GM18951 (cell line): ENCODE measurements at regions not wholly inside any gene's neighbourhood (a gene's known extent, or its start where the extent isn't known, plus 50 kb on each side); places are given as distances from the start of the nearest gene placed in this dataset.
"Not testable (repeated sequence)": the region's sequence is repeated elsewhere in the genome, so short reads cannot be mapped to it uniquely, and the experiment has no call there.

Experiments used
- POLR2A ChIP-seq: IDR thresholded peaks from 4 replicates; pipeline ENCODE4 v1.6.1; 2011; ENCODE audit warnings: mild to moderate bottlenecking; ENCODE audit not compliant: insufficient read length, insufficient read depth; ENCODE audit errors: extremely low read depth
- in situ Hi-C: fragments of 300-500 bp; cut with MboI; formaldehyde crosslinking; loops from one replicate; pipeline ENCODE4 v1.12.0; 2022; ENCODE audit warnings: low sequenced_read_pairs, mixed read lengths, inconsistent platforms; ENCODE audit not compliant: unreplicated experiment

DNA sequence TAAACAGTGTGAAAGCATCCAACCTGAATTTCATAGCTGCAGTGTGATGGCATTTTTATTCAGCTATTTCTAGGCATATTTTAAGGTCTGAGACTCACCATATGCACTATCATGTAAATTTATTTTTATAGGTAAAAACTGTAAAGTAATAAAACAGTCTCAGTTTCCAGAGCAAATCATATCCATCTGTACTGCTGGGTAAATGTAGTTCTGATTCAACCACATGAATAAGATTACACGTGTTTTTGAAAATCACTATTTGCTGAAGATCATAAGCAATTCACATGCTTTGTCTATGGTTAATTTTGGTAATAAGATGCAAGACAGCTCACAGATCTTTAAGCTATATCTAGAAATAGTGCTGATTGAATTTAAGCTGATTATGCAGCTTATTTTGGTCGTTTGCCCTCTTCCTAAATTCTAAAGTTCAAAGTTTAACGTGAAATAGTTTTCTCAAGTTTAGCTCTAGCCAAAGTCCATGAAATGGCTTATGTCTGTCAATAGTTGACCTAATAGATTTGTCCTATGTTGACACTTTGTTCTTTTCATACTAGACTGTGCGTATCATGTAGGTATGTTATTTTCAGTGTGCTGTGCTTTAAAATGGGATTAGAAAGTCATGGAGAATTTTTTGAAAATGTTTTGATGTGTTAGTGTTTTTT, 489.0 kb downstream of the USP25 start:
- in situ Hi-C loops: no loop called here
- no peak for TF ChIP-seq POLR2A

DNA sequence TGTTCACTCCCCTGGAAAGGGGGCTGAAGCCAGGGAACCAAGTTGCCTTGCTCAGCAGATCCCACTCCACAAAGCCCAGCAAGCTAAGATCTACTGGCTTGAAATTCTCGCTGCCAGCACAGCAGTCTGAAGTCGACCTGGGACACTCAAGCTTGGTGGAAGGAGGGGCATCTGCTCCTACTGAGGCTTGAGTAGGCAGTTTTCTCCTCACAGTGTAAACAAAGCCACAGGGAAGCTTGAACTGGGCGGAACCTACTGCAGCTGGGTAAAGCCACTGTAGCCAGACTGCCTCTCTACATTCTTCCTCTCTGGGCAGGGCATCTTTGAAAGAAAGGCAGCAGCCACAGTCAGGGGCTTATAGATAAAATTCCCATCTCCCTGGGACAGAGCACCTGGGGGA, 495.0 kb downstream of the USP25 start:
- in situ Hi-C loops: not testable (repeated sequence)

- no peak for TF ChIP-seq POLR2A
These were observed 510.0 kb downstream of the USP25 start for GRCh38 chr21:16239659-16240265.

DNA sequence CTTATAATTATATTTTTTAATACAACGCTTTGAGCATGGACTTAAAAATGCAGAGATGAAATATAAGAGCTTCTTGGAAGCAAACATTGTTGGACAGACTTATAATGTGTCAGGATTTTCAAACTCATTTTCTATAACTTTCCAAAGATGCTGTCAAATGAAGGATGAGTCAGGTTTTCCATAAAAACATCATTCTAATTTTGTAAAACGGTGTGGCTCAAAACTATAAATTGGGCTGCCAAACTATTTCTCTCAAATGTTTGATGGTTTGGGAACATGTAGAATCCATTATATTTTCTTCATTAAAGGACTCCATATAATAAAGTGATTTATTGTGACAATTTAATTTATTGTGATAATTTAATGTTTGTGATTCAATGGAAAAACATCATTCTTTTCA, 511.2 kb downstream of the USP25 start:
- no peak for TF ChIP-seq POLR2A
- in situ Hi-C loops: no loop called here

More at GRCh38 chr21:16239659-16240265, 510.0 kb downstream of the USP25 start:
- in situ Hi-C loops: no loop called here

GRCh38 chr21:16241479-16241963, 511.7 kb downstream of the USP25 start:
- in situ Hi-C loops: no loop called here

DNA sequence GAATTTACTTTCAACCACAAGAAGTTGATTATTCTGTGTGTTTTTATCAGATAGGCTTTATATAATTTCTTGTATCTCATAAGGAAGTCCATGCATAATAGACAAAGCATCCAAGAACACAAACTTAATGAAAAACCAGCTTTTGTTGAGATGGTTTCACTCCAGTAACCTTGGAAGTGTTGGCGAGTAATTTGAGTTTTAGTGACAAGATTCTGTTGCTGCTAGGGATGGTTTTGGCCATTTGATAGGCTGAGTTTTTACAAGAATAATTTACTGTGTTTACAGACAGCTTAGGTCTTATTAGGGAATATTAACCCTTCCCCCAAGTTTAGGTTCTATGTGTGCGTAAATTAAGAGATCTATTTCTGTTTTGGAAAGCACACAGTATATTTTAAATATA, 513.6 kb downstream of the USP25 start:
- in situ Hi-C loops: no loop called here
- TF ChIP-seq POLR2A: no peak

More at GRCh38 chr21:16241479-16241963, 511.7 kb downstream of the USP25 start:
- no peak for TF ChIP-seq POLR2A

GRCh38 chr21:16248705-16249104, 518.9 kb downstream of the USP25 start:
- in situ Hi-C loops: no loop called here
- TF ChIP-seq POLR2A: no peak

DNA sequence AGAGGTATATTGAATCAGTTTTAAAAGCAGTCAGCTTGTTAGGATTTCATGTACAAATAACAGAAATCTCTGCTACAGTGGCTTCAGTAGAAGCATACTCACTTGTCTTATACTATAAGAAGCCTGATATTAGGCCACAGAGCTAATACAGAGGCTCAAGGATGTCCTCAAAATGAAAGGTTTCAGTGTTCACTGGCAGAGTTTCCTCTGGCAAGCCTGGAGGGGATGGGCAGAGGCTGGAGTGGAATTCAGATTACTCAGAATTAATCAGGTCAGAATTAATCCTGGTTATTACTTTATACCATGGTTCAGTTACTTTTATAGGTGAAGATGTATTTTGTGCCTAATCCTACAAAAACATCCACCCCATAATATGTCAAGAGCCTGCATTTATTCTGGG, 520.5 kb downstream of the USP25 start:
- in situ Hi-C loops: no loop called here
- no peak for TF ChIP-seq POLR2A

DNA sequence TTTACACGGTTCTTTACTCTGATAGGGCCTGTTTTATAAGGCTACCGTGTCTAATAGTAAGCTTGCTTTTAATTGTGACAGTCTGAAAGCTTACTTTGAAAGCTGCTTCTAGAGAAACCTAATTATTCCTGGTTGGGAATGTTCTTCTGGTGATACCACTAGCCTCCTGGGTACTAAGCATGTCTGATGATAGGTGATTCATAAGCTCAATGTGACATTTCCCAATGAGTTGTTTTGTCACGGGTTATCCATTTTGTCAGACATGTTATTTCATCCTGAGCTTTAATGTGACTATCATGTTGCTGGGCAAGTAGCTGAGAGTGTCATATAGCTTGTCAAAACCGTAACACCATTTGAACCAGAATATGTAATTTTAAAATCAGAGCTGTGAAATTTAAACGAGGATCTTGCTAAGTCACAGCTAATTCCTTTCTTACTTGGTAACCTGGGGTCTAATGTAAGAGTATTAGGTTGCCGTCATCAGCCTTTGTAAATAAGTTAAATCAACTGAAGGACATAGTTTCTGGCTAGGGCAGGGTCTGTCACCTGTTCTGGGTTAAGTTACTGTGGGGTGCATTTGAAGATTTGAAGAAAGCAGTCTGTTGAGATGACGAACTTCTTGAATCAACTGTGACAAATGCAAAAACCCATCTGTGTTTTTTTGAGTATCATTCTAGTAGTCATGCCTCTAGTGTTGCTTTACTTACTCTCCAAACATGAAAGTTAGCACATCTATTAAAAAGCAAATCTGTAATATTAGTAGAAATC, 529.2 kb downstream of the USP25 start:
- in situ Hi-C loops: no loop called here

GRCh38 chr21:16262091-16262490, 532.3 kb downstream of the USP25 start:
- no peak for TF ChIP-seq POLR2A
- in situ Hi-C loops: no loop called here

More for the DNA sequence above, 529.2 kb downstream of the USP25 start:
- no peak for TF ChIP-seq POLR2A

GRCh38 chr21:16264319-16264718, 534.5 kb downstream of the USP25 start:
- in situ Hi-C loops: no loop called here

DNA sequence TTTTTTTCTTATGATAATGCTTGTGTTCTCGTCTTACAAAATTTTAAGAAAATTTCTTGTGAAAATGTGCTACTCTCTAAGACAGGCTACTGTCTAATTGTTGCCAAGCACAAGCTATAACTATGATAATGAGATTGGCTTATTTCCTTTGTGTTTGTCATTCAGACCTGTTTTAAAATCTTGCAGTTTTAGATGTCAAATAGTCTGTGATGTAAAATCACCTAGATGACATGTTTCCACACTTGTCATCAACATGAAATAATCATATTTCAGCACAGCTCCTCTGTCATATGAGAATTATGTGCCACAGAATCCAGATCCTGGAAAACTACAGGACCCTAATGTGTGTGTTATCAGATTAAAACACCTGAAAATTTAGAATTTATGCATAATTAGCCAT, 539.7 kb downstream of the USP25 start:
- TF ChIP-seq POLR2A: no peak
- in situ Hi-C loops: no loop called here

More at GRCh38 chr21:16264319-16264718, 534.5 kb downstream of the USP25 start:
- no peak for TF ChIP-seq POLR2A

DNA sequence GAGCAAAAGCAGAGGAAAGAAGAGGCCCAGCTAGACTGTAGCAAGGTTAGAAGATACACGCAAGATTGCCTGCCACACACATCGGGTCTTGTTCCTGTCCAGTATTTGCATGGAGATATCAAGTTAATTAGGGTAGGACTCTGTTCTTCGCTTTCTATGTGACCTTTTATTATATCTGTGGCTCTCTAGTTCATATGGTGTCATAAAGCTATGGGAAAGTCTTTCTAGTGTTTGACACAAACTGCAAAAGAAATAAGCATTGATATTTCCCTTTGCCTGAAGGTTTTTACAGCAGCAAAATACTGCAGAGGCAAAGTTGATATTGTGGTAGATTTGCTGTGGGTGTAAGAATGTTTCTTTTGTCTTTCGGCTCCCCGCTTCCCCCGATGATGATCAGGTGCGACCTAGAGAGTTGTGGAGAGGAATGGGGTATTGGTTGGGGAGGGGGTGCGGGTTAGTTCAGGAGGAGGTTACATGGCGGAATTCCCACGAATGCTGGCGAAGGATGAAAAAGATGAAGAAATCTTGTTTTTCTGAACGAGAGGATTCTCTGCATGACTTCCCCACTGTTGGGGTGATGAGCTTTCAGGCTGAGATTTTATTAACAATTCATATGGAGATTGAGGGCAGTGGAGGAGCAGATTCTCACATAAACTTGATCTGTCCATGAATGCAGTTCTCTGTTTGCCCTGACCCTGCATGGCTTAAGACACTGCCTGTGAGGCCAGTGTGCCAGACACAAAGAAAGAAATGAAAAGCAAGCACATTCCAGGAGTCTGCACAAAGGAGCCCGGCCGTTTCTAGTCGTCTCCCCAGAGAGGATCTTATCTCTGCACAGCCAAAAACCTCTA, 550.2 kb downstream of the USP25 start:
- no peak for TF ChIP-seq POLR2A
- in situ Hi-C loops: no loop called here

DNA sequence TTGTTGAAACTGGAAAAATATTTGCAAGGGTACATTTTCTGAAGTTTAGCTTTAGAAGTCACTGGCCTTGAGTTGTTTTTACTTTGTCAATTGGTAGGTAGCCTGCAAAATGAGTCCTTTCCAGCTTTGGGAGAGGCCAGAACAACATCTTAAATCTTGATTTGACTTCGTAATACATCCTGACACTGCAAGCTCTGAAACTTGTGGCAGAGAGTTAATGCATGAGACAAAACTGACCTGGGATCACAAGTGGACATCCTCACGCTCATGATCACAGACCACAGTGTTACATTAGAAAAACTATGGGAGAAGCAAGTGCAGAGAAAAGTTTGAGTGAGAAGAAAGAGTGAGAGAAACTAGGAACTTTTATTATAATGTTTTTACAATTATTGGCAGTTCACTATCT, 550.9 kb downstream of the USP25 start:
- in situ Hi-C loops: no loop called here
- TF ChIP-seq POLR2A: no peak
